Fibroblast of pulmonary artery (primary cell): ENCODE measurements at regions not wholly inside any gene's neighbourhood (a gene's known extent, or its start where the extent isn't known, plus 50 kb on each side); places are given as distances from the start of the nearest gene placed in this dataset.

Experiments used
- DNase-seq: peaks from one replicate; pipeline ENCODE4 v3.0.0-alpha.2; 2010; ENCODE audit warnings: low read depth
- H3K4me3 ChIP-seq: replicated peaks from 2 replicates; pipeline ENCODE4 v1.5.1; 2011; ENCODE audit warnings: low read depth, mild to moderate bottlenecking, control low read depth, low read length, moderate library complexity
- TF ChIP-seq, protein P1 (sequence below): IDR thresholded peaks from 2 replicates; pipeline ENCODE4 v1.5.1; 2011; ENCODE audit warnings: mild to moderate bottlenecking, control low read depth, low read length, inconsistent platforms; ENCODE audit errors: missing control alignments

DNA sequence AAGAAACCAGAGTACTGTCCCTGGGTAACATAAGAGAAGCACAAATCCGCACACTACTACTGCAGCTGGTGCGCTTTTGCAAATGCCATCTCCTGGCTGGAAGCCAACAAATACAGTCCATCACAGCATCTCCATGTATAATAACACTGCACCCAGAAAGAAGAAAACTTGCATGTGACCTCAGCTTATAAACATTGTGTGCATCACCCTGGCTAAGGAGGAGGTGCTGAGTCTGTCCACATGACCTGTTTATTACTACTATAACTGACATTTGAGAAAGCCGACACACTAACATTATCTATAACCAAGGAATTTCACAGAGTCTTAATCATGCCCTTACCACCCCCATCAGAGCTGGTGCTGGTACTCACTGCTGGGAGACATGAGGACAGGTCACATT, 516.8 kb downstream of the CFAP47 start:
- no peak overlapping the region for H3K4me3 ChIP-seq
- DNase-seq = no peak
- TF ChIP-seq, protein P1, sequence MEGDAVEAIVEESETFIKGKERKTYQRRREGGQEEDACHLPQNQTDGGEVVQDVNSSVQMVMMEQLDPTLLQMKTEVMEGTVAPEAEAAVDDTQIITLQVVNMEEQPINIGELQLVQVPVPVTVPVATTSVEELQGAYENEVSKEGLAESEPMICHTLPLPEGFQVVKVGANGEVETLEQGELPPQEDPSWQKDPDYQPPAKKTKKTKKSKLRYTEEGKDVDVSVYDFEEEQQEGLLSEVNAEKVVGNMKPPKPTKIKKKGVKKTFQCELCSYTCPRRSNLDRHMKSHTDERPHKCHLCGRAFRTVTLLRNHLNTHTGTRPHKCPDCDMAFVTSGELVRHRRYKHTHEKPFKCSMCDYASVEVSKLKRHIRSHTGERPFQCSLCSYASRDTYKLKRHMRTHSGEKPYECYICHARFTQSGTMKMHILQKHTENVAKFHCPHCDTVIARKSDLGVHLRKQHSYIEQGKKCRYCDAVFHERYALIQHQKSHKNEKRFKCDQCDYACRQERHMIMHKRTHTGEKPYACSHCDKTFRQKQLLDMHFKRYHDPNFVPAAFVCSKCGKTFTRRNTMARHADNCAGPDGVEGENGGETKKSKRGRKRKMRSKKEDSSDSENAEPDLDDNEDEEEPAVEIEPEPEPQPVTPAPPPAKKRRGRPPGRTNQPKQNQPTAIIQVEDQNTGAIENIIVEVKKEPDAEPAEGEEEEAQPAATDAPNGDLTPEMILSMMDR = no peak

DNA sequence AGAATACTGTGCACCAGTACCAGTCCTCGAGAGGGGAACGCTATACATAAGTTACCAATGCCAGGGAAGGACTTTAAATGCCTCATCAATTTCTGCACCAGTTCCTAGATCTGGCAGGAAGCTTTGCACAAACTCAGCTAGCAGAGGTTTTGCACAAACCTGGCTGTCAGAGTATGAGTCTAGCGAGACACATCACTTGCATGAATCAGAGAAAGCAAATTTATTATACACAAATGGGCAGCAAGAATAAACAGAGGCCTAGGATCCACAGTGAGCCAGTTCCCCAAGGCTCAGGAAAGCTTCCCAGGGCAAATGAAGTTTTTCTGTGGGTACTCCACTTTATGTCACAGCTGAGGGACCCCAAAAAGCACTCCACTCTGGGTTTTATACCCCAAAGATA, 523.5 kb downstream of the CFAP47 start:
- DNase-seq = no peak

DNA sequence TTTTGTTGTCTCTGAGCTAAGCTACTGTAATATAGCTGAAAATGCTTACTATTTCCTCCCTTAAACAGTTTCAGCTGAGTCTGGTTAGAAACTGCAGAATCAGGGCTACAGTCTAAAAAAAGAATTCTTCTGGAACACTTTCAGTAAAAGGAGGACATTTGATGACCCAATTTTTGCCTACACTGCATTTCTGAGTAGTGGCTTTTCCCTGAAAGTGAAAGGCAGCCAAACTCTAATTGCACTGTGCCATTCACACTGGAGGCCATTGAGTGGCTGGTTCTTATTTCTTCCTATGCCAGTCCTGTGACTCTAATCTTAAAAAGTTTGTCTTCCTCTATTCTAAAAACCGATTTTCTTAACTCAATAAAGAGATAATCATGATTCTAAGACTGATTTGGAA, 526.0 kb downstream of the CFAP47 start:
- no peak overlapping the region for H3K4me3 ChIP-seq
- TF ChIP-seq, protein P1 = no peak
- DNase-seq = no peak

More for the DNA sequence above, 523.5 kb downstream of the CFAP47 start:
- TF ChIP-seq, protein P1 = no peak
- H3K4me3 ChIP-seq = no peak overlapping the region

DNA sequence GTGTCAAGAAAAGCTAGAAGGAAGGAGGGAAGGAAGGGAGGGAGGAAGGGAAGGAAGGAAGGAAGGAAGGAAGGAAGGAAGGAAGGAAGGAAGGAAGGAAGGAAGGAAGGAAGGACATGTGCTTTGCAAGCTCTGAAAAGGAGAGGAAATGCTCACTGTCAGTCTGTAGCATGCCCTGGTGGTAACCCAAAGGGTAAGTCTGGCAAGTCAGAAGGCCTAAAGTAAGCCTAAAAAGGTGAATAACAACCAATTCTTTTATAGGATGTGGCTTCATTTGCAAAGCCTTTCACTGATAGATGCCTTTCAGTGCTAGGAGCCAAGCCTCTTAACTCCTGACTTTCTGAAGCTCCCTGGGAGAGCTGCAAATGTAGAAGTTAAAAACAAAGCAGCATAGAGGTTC, 542.6 kb downstream of the CFAP47 start:
- TF ChIP-seq, protein P1 = no peak
- no peak for DNase-seq
- no peak overlapping the region for H3K4me3 ChIP-seq

DNA sequence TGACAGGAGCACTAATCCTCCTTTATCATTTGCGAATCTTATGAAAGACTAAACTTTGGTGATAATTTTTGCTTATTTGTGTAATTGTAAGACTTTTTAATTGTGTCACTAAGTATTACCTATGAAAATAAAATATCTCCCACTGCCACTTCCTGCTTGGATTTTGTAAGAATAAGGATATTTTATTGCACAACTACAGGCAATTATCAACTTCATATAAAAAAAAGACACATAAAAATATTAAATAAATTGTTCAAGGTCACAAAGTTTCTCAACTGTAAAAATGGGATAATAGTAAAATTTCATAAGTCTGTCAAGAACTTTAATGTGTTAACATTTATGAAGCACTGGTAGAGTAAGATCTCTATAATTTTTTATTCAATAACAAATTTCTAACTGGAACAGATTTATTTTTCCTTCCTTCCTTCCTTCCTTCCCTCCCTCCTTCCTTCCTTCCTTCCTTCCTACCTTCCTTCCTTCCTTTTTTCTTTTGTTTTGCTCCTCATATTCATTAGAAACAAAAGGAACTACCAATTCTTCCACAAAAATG, 527.6 kb upstream of the FAM47C start:
- no peak for DNase-seq
- no peak overlapping the region for H3K4me3 ChIP-seq
- TF ChIP-seq, protein P1 = no peak

DNA sequence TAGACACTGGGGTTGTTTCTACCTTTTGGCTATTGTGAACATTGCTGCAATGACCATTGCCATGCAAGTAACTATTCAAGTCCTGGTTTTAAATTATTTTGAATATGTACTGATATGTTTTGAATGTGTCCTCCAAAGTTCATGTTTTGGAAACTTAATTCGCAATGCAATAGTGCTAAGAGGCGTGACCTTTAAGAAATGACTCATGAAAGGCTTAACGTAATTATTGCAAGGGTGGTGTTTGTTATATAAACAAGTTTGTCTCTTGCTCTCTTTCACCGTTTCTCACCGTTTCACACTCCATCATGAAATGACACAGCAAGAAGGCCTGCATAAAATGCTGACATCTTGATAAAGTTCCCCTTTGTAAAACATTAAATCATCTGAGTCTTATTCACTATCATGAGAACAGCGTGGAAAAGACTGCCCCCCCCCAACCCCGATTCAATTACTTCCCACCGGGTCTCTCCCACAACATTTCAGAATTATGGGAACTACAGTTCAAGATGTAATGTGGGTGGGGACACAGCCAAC, 506.9 kb upstream of the FAM47C start:
- TF ChIP-seq, protein P1 = no peak
- no peak for DNase-seq

DNA sequence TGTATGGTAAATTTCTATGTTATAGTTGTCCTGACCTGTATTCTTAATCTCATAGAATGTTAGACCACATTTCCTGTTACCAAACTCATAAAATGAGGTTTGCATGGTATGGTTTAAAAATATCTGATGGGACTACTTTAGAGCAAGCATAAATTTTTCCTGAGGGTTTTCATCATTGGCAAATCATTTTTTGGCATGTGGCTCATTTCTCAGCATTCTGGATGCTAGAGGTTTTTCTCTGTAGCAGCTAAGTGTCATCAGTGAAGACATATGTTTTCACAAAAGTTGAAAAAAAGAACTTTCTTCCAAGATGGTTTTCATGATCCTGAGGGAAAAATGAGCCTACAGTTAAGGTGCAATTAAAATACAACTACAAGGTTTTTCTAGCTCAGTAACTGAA, 503.5 kb upstream of the FAM47C start:
- DNase-seq = no peak
- H3K4me3 ChIP-seq = no peak overlapping the region
- TF ChIP-seq, protein P1 = no peak

More for the DNA sequence above, 506.9 kb upstream of the FAM47C start:
- no peak overlapping the region for H3K4me3 ChIP-seq
